Right hindlimb (tissue), 1 donor: ENCODE measurements at regions not wholly inside any gene's neighbourhood (a gene's known extent, or its start where the extent isn't known, plus 50 kb on each side); places are given as distances from the start of the nearest gene placed in this dataset.

Source experiments
- DNase-seq: peaks from one replicate; pipeline ENCODE4 v3.0.0-alpha.2; 2018

DNA sequence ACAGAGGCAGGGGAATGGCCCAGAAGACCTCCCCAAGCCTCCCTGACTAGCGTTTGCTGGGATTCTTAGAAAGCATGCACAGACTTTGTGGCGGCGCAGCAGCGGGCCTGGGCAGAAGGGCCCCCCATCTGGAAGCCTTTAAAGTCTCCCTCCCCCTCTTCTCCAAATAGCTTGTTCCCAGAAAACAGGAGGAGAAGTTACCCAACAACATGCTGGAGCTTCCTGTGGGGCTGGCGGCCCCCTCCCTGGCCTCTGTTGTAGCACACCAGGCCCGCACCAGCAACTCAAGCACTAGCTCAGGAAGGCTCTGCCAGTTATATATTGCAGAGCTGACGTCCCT, 334.8 kb downstream of the DYSF start:
- no peak for DNase-seq

DNA sequence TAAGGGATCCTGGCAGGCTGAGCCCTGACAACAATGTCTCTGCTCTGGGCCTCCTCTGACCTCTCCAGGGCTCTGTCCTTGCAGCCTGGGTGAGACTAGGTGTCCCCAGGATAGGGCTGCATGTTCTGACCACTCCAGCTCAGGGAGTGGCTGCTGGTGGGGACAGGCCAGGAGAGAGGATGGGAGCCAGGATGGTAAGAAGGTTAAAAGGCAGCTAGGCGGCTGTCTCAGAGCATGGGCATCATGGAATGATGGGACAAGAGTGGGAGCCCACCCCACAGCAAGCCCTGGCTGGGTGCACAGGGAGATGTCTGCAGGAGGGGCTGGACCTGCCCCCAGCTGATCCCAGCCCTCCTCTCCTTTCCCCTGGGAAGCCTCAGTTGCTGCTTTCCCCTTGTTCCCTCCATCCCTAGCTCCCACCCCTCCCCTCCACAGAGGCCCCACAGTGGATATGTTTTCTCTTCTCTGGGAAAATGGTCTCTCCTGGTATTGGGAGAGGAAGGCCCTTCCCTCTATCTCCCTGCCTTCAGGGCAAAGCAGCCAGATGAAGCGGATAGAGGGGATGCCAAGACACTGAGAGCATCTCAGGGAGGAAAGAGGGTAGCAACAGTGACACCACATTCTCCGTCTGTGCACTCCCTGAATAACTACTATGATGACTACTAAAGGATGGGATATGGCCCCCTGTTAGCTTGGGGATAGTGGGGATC, 334.3 kb downstream of the DYSF start:
- no peak for DNase-seq

DNA sequence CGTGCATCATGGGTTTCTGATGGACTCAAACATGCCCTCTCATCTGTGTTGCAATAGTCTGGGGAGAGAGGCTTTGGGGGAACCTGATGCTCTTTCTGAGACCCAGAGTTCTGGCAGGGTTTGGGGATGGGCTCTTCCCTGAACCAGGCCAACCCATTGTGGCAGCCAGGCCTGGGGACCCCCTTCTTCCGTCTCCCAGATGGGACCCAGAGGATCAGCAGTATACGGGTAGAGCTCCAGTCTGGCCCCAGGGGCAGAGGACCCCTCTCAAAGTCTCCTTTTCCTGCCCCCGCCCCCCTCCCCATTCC, 333.7 kb downstream of the DYSF start:
- no peak for DNase-seq

DNA sequence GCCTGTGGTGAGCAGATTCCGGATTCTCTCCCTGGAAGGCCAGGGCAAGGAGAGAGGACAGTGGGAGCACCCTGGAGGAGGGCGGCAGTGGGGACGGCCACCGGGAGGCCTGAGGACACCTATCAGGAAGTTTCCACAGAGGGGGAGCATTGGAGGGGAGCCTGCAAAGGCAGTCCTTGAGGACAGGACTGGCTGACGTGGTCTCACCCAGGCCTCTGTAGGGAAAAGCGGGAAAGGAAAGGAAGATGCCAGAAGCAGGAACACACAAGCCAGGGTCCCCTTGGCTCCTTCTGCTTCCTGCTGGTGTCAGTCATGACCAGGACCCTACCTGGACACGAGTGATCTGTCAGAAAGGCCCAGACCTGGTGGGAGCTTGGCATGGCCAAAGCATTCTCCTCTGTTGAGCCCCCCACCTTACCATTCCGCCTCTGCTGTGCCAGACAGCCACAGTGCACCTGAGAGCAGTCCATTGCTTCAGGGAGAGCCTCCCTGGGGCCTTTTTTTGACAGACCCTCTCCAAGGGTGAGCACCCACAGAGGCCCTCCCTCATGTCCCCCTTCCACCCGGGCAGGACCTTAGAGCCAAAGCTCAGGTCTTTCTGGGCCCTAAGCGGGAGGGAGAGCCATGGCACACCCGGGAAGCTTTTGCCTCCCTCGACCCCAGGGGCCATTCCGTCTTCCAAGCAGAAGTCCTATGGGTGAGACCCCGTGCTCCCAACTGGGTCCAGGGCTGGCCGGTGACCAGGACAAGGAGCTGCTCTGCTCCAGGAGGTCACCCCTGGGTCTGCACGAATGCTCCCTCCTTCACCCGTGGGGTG, 333.1 kb downstream of the DYSF start:
- DNase-seq: no peak

DNA sequence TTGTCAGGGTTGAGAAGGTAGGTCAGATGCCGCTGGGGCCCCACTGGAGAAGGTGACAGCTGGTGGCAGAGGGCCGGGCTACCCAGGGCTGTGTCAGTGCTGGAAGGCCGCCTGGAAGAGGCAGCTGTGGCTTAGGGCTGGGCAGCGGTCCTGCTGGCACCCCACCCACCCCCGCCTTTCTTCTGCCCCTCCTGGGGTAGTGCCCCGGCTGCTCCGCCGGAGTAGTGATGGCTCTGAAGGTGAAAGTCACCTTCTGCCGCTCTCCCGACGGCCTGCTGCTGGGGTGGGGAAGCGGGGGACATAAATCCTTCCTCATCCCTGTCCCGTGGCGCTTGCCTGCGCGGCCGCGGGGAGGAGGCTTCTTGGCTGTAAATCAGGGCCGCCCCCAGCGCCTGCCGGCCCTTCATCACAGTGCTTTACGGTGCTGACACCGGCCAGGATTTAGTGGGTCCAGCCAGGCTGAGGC, 332.2 kb downstream of the DYSF start:
- peak; percentile 18 for DNase-seq

DNA sequence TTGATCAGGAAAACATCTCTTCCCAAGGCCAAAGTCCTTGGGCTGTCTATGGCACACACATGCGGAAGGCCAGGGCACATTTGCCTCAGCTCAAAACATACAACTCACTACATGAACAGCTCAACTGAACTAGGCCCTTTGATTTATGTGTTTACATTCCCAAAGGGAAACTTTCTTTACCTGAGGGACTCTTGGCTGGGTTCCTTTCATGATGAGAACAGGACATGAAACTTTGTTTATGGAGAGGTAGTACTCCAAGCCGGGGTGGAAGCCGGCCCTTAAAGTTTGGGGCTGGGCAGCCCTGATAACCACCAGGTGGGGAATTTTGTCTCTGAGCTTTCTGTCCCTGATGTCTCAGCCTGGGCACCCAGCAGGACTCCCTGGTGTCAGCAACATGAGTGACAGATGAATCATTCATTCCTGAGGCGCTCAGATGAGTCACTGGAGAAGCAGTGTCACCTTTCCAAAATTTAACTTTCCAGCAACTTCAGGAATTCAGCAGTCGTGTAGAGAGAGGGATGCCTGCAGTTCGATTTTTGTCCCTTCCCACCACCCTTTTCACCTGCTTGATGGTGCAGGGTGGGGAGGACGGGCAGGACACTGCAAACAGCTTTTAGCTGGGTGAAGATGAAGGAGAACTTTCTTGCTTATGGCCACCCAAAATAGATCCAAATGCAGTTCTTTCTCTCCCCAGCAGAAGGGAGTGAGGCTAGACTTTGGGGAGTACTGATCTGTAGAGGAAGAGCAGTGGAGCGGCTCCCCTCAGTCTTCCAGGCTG, 331.6 kb downstream of the DYSF start:
- no peak for DNase-seq

DNA sequence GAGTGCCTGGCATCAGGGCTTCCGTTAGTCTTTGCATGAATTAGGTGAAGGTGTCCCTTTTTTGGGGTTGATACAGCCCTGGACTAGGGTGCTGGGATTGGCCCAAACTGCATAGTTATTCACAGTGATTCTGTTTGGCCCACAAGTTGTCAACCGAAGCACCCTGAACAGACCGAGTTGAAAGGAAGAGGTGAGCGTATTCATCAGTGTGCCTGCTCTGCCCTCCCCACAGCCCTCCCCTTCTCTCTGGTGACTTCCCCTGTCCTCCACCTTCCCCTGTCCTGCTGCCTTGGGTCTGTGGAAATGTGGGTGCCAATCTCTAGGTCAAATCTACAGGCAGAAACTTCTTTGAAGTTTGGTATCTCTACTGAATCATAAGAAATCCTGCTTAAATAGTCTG, 330.5 kb downstream of the DYSF start:
- DNase-seq: no peak

DNA sequence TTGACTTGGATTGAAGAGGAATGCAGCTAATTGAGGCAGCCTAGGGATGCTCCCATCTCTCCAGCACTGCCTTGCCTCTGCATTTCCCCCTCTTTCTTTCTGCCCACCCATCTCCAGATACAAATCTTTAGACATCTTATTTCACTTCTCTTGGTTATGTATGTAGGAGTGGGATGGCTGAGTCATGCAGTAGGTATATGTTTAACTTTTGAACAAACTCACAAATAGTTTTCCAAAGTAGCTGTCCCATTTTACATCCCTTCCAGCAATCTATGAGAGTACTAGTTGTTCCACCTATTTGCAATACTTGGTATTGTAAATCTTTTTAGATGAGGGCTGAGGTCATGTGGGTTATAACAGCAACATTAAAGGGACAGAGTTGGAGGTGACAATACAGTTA, 329.9 kb downstream of the DYSF start:
- DNase-seq: no peak

DNA sequence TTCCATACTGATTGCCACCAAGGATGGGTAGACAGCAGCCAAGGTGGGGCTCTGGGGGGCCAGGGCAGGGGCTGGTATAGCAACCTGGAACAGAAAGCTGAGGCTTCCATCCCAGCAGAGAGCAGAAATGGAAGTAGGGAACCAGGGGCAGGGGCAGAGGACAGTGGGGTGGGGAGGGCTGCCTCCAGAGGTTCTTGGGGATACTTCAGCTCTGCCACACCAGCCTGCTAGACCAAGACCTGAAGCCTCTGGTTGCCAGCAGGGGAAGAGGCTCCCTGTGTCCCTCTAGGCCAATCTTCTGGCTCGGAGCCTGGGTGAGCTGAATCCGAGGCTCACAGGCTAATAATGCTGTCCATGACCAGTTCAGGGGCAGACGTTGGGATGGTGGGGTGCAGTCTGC, 329.0 kb downstream of the DYSF start:
- DNase-seq: no peak

DNA sequence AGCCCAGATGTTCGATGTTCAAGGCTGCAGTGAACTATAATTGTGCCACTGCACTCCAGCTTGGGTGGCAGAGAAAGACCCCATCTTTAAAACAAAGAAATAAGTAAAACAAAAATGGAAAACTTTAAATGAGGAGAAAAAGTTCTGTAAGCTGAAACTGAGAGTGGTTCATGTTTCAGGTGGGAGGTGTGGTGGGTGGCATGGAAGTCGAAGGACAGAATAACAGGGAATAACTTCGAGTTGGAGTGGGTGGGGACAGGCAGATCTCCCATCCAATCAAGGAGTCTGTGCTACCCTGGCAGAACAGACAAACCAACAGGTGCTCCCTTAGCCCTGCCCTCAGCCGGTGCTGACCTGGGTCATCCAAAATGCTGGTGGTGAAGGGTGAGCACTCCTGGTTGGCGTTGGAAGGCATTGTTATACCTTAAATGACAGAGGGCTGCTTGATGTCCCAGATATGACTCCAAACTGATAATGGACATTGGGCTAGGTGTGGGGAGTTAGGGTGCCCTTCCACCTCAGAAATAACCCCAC, 328.4 kb downstream of the DYSF start:
- no peak for DNase-seq

DNA sequence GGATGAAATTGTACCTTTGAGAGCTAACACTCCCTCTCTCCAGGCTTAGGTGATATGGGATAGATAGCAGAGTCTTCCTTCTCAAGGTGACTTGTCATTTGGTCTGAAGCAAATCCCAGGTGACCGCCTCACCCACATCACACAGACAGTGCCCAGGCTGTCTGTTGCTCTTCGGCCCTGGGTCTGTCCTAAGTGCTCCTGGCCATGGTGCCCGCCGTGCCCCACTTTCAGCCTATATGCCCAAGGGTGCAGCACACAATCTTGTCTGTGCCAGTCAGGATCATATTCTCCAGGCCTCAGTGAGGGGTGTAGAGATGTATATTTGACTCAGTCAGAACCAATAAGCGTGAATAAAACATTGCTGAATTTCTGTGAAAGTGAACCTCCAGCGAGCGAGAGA, 326.8 kb downstream of the DYSF start:
- no peak for DNase-seq

DNA sequence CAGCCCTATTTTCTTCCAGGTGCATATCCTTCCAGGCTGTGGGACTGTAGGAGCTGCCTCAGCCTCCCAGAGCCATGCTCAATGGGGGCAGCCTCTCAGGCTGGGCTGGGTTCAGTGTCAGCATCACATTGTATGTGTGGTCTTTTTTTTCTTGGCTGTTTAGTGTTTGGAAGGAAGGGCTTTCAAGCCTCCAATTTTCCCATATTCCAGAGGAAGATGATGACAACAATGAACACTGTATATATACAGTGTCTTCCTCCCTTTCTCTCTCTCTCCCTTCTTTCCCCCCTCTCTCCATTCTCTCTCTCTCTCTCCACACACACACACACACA, 326.4 kb downstream of the DYSF start:
- no peak for DNase-seq

DNA sequence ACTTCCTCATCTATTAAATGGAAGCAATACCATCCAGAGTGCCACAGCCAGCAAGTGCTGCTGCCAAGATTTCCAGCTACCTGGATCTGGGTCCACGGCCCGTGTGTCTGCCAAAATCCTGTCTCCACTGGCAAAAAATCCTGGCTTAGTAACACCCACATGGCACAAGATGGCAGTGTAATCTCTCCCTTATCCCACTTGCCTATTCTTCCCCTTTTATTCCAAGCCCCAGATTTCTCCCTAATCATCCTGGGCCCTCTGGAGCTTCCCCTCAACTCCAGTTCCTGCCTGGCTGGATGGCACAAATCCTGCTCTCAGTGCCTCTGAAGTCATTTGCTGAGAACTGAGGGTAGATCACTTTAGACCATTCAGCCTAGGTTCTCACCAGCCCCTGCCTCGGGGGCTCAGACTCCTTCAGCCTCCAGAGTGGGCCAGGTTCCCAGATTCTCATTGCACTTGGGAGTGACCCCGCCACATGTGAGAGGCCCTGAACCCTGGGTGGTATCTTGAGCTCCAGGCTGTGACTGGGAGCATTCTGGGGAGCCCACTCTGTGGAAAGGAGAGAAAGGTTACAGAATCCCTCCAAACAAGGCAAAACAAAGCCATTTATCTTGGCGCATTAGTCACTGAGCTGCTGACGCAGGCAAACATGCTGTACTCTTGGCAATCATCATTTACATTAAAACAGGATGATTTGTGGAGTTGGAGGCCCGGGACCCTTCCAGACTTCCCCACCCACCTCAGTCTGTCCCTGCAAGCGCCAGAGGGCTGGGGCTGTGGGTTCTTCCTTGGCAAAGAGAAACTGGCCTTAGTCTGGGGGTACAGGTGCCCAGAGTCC, 325.8 kb downstream of the DYSF start:
- DNase-seq: peak; percentile 58

DNA sequence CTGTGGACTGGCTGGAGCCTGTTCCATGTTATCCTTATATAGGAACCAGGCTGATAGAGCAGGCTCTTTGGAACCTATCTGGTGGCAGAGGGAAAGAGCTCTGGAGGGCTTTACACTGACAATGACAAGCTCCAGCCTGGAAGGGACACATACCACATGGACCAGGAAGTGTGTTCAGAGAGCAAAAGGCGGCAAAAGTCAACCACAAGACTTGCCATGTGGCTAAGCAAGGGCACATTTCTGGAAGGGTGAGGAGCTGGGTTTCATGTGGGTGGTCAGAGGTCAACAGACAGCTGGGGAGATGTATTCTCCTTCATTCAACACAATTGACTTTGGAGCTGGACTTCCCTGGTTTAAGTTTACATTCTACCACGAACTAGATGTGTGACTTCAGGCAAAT, 325.2 kb downstream of the DYSF start:
- DNase-seq: no peak

DNA sequence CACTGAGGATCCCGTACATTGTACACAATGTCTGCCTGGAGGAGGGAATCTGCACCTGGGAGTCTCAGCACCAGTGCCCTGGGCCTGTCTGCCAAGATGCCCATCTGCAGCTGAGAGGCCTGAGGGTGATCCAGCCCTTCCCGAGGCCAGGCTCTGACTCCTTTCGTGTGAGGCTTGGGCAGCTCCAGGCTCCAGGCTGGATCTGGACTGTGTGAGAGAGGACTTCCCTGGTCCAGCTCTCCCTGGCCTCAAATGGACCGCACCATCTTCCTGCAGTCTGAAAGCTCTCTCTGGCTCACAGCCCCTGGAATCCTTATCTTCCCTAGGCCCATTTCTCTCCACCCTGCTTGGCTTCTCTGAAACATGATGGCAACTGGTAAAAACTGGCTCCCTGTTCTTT, 324.6 kb downstream of the DYSF start:
- DNase-seq: no peak

DNA sequence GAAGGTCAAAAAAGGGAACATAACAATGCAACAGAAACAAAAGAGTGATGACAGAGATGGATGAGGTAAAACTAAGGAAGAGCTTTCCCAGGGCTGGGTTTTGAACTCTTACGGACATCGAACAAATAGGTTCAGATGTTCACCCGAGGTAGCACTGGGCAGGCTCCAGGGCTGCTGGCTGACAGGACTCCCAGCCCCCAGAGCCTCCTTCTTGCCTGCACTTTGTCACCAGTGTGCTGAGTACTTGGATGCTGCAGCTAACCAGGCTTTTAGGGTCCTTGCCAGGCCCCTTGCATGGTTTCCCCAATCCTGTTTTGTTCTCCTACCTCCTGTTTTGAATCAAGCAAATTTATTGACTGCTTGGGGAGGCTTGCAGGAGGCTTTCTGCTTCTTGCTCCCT, 322.9 kb downstream of the DYSF start:
- no peak for DNase-seq

DNA sequence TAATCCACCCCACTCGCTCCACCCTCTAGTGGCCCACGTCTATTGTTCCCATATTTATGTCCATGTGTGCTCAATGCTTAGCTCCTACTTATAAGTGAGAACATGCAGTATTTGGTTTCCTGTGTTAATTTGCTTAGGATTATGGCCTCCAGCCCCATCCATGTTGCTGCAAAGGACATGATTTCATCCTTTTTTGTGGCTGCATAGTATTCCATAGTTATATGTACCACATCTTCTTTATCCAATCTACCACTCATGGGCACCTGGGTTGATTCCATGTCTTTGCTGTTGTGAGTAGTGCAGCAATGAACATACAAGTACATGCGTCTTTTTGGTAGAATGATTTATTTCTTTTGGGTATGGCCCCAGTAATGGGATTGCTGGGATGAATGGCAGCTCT, 319.9 kb downstream of the DYSF start:
- no peak for DNase-seq

DNA sequence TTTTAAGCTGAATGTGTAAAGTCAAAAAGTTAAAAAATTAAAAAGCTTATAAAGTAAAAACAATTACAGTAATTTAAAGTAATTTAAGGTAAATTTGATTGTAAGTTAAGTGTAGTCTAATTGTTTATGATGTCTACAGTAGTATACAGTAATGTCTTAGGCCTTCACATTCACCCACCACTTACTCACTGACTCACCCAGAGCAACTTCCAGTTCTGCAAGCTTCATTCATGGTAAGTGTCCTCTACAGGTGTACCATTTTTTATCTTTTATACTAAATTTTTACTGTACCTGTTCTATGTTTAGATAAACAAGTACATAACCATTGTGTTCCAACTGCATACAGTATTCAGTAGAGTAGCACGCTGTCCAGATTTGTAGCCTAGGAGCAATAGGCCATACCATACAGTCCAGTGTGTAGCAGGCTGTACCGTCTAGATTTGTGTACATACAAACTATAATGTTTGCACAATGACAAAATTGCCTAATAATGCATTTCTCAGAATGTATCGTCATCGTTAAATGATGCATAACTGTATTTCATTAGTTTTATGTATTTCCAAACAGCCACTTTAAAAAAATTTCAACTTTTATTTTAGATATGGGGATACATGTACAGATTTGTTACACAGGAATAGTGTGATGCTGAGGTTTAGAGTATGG, 319.3 kb downstream of the DYSF start:
- no peak for DNase-seq

DNA sequence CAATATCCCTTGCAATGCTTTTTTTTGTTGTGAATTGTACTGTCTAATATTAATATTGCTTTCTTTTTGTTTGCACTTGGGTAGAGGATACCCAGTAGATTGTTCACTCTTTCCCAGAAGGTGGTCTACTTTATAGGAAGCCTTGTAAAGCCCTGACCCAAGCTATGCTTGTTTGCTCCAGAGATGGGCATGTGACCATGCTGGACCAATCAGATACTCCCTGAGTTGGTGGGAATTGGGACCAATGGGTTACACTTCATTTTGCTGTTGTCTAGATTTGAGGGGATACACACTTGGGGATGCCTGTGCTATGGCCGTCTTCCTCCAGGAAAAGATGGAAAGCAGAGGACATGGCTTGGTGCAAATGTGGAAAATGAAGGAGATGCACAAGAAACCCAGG, 314.3 kb downstream of the DYSF start:
- DNase-seq: no peak

DNA sequence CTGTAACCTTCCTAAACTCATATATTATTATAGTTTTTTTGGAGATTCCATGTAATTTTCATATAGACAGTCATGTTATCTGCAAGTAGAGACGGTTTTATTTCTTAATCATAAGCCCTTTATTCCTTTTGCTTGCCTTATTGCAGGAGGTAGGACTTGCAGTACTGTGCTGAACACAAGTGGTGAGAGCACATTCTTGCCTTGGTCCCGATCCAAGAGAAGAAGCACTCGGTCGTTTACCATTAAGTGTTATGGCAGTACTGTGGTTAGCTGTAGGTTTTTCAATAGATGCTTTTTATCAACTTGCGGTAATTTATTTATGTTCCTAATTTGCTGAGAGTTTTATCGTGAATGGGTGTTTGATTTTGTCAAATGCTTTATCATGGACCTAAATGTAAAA, 305.7 kb downstream of the DYSF start:
- no peak for DNase-seq

DNA sequence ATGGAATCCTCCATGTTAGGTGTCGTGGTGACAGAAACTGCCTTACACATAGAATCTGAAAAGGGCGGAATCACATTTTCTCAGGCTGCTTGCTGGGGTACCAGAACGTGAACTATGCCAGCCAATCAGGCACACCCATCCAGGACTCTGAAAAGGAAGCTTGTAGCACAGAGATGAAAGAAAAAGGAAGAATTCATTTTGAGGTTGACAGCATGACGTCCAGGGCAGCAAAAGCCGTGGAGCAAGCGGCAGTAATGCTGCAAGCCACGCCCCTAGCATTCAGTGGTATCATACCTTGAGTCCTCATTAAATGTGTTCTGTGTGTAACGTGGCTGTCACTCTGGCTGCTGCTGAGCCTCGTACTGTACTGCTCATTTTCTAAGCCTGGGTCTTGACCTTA, 304.0 kb downstream of the DYSF start:
- DNase-seq: no peak

DNA sequence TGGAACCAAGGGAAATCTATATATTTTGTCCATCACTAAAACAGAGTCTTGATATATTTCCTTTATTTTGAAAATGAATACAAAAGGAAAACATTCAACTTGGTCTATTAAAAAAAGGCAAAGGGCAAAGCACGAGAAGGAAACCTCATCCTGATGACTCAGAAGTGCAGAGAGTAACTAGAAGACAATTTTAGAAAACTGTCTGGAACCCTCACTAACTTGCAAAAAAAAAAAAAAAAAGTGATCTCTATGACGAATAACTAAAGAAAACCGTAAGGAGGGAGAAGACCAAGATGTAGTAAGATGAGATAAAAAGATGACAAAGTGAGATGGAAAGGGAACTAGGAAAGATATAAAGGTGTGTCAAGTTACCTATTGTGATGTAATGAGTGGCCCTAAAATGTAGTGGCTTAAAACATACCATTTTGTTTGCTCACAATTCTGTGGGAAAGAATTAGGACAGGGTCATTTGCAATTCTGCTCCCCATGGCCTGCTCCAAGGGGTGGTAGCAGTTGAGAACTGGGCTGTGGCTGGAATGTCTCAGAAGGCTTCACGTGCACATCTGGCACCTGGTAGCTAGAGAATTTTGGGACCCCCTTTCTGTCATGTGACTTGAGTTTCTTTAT, 303.0 kb downstream of the DYSF start:
- DNase-seq: no peak
